Colonic mucosa (tissue), 4 donors: ENCODE measurements at regions not wholly inside any gene's neighbourhood (a gene's known extent, or its start where the extent isn't known, plus 50 kb on each side); places are given as distances from the start of the nearest gene placed in this dataset.
A peak's percentile ranks its signal among the peaks of the same experiment; 100 is the strongest.
"Not testable (repeated sequence)": the region's sequence is repeated elsewhere in the genome, so short reads cannot be mapped to it uniquely, and the experiment has no call there.

Experiments used
- DNase-seq: peaks from one replicate; pipeline ENCODE4 v3.0.0-alpha.2; 2020
- H3K27ac ChIP-seq: fragments of 200-600 bp; one replicate; pipeline ENCODE4 v1.8.0; 2021
- H3K27me3 ChIP-seq: fragments of 200-600 bp; one replicate; pipeline ENCODE4 v1.8.0; 2021
- H3K36me3 ChIP-seq: fragments of 200-600 bp; one replicate; pipeline ENCODE4 v1.8.0; 2021
- H3K4me1 ChIP-seq: fragments of 200-600 bp; one replicate; pipeline ENCODE4 v1.8.0; 2021; ENCODE audit warnings: mild to moderate bottlenecking
- H3K4me3 ChIP-seq: fragments of 200-600 bp; one replicate; pipeline ENCODE4 v1.8.0; 2021
- H3K9ac ChIP-seq, 2 donors: one replicate each; pipeline ENCODE4 v1.7.0; 2013; ENCODE audit warnings: control low read depth in 2 of 2, low read depth in 2 of 2, low read length in 2 of 2
- H3K9me3 ChIP-seq: fragments of 200-600 bp; one replicate; pipeline ENCODE4 v1.8.0; 2021
- intact Hi-C: fragments of 100-400 bp; cut with DNase I; formaldehyde crosslinking; loops from one replicate; pipeline ENCODE4 v1.14.1; 2022
- TF ChIP-seq, protein P1 (sequence below): fragments of 200-600 bp; IDR thresholded peaks from one replicate; pipeline ENCODE4 v1.8.0; 2022; ENCODE audit warnings: antibody characterized with exemption, mild to moderate bottlenecking
- donor health status: healthy.
- donor health status: DM: no; HTN: no; CAD: no.
- donor health status: DM: no; HTN: no; CAD: no.

DNA sequence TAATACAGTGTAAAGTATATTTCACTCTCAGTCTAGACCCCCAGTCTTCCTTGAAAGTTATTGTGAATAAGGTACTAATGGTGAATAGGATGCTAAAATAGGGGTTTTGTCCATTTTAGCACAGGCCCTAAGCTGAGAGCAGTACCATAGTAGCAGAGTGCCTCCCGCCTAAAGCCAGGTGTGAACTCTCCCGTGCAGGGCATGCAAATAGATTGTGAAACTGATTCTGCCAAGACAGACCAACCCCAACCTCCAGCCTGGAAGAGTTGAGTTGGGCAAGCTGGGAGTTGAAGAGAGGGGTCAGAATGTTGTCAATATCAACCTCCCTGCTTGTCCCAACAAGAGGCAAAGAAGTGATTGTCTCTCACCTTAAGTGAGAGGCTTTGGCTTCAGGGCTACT, 97.4 kb upstream of the CYRIA start:
- no peaks in the 10 kb centered on the region for H3K27me3 ChIP-seq
- H3K27ac ChIP-seq, result no peak overlapping the region
- TF ChIP-seq, protein P1, sequence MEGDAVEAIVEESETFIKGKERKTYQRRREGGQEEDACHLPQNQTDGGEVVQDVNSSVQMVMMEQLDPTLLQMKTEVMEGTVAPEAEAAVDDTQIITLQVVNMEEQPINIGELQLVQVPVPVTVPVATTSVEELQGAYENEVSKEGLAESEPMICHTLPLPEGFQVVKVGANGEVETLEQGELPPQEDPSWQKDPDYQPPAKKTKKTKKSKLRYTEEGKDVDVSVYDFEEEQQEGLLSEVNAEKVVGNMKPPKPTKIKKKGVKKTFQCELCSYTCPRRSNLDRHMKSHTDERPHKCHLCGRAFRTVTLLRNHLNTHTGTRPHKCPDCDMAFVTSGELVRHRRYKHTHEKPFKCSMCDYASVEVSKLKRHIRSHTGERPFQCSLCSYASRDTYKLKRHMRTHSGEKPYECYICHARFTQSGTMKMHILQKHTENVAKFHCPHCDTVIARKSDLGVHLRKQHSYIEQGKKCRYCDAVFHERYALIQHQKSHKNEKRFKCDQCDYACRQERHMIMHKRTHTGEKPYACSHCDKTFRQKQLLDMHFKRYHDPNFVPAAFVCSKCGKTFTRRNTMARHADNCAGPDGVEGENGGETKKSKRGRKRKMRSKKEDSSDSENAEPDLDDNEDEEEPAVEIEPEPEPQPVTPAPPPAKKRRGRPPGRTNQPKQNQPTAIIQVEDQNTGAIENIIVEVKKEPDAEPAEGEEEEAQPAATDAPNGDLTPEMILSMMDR, result no peak
- no peak overlapping the region for H3K4me3 ChIP-seq
- H3K36me3 ChIP-seq, result no peaks in the 10 kb centered on the region
- intact Hi-C loops, result no loop called here
- H3K9ac ChIP-seq, result no peak overlapping the region
- H3K9me3 ChIP-seq, result no peaks in the 10 kb centered on the region
- H3K4me1 ChIP-seq, result no peaks in the 10 kb centered on the region
- no peak for DNase-seq

DNA sequence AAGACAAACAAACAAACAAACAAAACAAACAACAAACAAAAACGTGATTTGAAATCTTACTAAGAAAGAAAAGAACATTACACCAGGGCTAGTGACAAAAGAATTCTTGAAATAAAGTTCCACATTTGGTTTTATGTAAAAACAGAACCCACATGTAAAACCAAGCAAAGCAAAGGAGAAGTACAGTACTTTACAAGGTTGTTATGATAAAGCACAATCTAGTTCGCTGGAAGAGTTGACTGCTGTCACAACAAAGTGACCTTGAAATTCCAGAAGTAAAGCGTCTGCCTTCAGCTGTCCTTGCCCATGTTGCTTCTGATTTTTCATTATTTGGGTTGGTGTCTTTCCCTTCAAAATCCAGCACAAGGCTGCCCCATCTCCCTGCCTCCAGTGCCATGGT, 94.8 kb upstream of the CYRIA start:
- H3K9me3 ChIP-seq, result no peaks in the 10 kb centered on the region
- DNase-seq, result no peak
- intact Hi-C loops, result no loop called here

DNA sequence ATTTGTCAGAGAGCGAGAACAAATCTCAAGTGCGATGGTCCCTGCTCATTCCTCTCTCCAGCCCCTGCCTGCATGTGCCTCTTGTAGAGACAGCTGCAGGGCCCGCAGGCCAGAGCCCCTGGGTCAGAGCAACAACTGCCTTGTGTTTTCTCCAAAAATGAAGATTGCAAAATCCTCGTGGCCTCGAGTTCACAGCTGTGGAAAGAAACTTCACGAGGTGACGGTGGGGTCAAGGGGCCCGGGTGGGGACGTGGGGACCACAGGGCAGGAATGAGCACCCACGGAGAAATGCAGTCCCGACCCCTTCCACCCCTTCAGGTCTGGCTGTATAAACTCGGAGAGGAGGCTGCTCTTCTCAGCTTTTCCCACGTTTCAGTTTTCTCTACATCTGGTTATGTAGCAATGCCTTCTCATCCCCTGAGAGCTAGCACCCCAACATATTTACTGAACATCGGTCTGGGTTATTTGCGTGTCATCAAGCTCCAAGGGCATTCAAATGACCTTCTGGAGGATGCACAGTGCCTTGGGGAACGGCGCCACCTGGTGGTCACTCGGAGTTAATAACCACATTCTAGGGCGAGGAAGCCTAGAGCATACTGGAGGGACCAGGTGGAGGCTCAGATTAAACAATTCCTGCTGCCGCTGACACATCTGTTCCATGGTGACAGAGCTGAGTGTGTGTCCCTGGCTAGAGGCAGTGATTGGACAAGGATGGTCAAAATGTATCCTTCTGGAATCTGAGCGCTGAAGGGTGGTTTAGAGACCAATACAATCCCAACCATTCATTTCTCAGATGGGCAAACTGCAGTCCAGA, 91.4 kb upstream of the CYRIA start:
- Histone ChIP-seq H3K4me1 (no peaks in the 10 kb centered on the region), H3K4me3 (no peak overlapping the region), H3K27ac (no peak overlapping the region), H3K27me3 (no peaks in the 10 kb centered on the region), H3K9ac (no peak overlapping the region), H3K36me3 (no peaks in the 10 kb centered on the region), H3K9me3 (no peaks in the 10 kb centered on the region)
- TF ChIP-seq, protein P1, result peak; percentile 80
- DNase-seq, result peak; percentile 73
- intact Hi-C loops, result loop anchor here (2.0 to 10.0 kb wide), 2 partner anchors 140 to 202 kb away; no protein-coding TSS in a partner anchor

More for the DNA sequence above, 94.8 kb upstream of the CYRIA start:
- Histone ChIP-seq H3K36me3 (no peaks in the 10 kb centered on the region), H3K4me3 (no peak overlapping the region), H3K4me1 (no peaks in the 10 kb centered on the region), H3K27ac (no peak overlapping the region), H3K27me3 (no peaks in the 10 kb centered on the region), H3K9ac (no peak overlapping the region)
- TF ChIP-seq, protein P1, result no peak

DNA sequence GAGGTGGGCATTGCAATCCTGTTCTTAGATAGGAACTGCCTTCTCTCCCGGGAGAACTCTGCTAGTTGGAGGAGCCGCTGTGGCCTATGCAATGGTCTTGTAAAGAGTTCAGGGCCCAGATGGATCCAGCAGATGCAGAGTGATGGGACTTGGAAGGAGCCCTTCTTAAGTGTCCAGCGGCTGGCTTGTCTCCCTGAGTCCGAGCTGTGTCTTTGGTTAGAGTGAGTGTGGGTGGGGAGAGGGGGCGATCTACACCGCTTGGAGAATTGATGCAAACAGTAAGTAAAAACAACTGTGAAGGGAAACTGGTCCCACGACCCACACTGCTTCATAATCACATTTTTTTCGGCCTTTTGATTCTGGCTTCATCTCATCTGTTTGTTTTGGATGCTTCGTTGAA, 89.8 kb upstream of the CYRIA start:
- intact Hi-C loops, result loop anchor here (10.0 kb wide), 1 partner anchor 201 kb away; no protein-coding TSS in a partner anchor
- no peak for DNase-seq
- Histone ChIP-seq H3K4me1 (no peaks in the 10 kb centered on the region), H3K36me3 (no peaks in the 10 kb centered on the region), H3K9me3 (no peaks in the 10 kb centered on the region), H3K27ac (no peak overlapping the region), H3K4me3 (no peak overlapping the region), H3K9ac (no peak overlapping the region), H3K27me3 (no peaks in the 10 kb centered on the region)
- TF ChIP-seq, protein P1, result no peak

DNA sequence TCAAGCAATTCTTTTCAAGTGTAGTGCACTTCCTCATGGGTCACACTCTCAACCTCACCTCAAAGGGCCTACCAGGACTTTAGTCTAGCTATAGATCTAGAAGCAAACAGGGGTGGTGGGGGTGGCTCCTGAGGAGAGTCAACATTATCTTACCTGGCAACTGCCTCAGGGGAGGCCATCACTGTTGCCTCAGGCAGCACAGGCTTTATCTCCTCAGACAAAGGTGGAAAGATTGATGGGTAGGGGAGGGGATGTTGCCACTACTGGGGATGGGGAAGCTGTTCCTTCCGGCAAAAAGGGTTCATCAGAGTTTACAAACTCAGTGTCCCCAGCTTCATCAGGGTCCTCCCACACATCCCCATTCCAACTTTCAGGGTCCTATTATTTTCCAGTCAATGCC, 87.4 kb upstream of the CYRIA start:
- H3K9ac ChIP-seq, H3K4me1 ChIP-seq: not testable (repeated sequence)
- intact Hi-C loops, result loop anchor here (10.0 kb wide), 1 partner anchor 198 kb away; no protein-coding TSS in a partner anchor

DNA sequence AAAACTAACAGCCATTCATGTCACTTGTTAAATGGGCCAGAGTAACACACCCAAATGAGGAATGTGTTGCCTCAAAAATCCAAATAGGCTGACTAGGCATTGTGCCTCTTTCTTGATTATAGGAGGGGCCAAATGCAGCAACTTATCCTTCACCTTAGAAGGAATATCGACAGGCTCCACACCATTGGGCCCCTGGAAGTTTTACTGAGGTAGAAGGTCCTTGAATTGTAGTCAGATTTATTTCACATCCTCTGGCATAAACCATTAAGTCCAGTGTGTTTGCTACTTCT, 85.2 kb upstream of the CYRIA start:
- intact Hi-C loops, result loop anchor here (10.0 kb wide), 1 partner anchor 196 kb away; no protein-coding TSS in a partner anchor
- H3K9ac ChIP-seq, H3K27ac ChIP-seq, H3K4me1 ChIP-seq, H3K9me3 ChIP-seq, H3K27me3 ChIP-seq, H3K4me3 ChIP-seq, DNase-seq, H3K36me3 ChIP-seq: not testable (repeated sequence)

More for the DNA sequence above, 87.4 kb upstream of the CYRIA start:
- not testable (repeated sequence) for H3K4me3 ChIP-seq, H3K9me3 ChIP-seq, H3K27ac ChIP-seq, DNase-seq, H3K36me3 ChIP-seq, H3K27me3 ChIP-seq
